ENCODE measurements at regions not wholly inside any gene's neighbourhood (a gene's known extent, or its start where the extent isn't known, plus 50 kb on each side); places are given as distances from the start of the nearest gene placed in this dataset.

GRCh38 chr2:142725386-142725785 is 152.1 kb upstream of the KYNU start:
- TF ChIP-seq RAD21 (IDR thresholded peaks at IDR 0.05; ENCODE audit: low read length) (no peak), POLR2AphosphoS5 (IDR thresholded peaks at IDR 0.05; ENCODE audit: low read depth, low read length) (no peak), CTCF (IDR thresholded peaks at IDR 0.05) (no peak)
